Ishikawa (cell line): ENCODE measurements at regions not wholly inside any gene's neighbourhood (a gene's known extent, or its start where the extent isn't known, plus 50 kb on each side); places are given as distances from the start of the nearest gene placed in this dataset.

ENCODE experiments used
- CEBPB ChIP-seq: IDR thresholded peaks from 2 replicates; pipeline ENCODE4 v1.6.1; 2012
- CREB1 ChIP-seq: IDR thresholded peaks from 2 replicates; pipeline ENCODE4 v1.6.1; 2012; ENCODE audit warnings: low read depth
- EGR1 ChIP-seq: IDR thresholded peaks from 2 replicates; pipeline ENCODE4 v1.6.1; 2012
- EP300 ChIP-seq: IDR thresholded peaks from 2 replicates; pipeline ENCODE4 v1.6.1; 2012; ENCODE audit warnings: borderline replicate concordance
- FOXM1 ChIP-seq: IDR thresholded peaks from 2 replicates; pipeline ENCODE4 v1.6.1; 2012; ENCODE audit warnings: low read depth, borderline replicate concordance
- NFIC ChIP-seq: IDR thresholded peaks from 2 replicates; pipeline ENCODE4 v1.6.1; 2012
- RAD21 ChIP-seq: IDR thresholded peaks from 2 replicates; pipeline ENCODE4 v1.6.1; 2012; ENCODE audit warnings: low read depth
- TAF1 ChIP-seq: IDR thresholded peaks from 2 replicates; pipeline ENCODE4 v1.6.1; 2012; ENCODE audit warnings: low read depth, mild to moderate bottlenecking
- TCF12 ChIP-seq: IDR thresholded peaks from 2 replicates; pipeline ENCODE4 v1.6.1; 2012; ENCODE audit warnings: low read depth
- TEAD4 ChIP-seq: IDR thresholded peaks from 2 replicates; pipeline ENCODE4 v1.6.1; 2012
- YY1 ChIP-seq: IDR thresholded peaks from 2 replicates; pipeline ENCODE4 v1.6.1; 2012; ENCODE audit warnings: low read depth
- ZBTB7A ChIP-seq: IDR thresholded peaks from 2 replicates; pipeline ENCODE4 v1.6.1; 2012; ENCODE audit warnings: low read depth
- TF ChIP-seq, protein P1 (sequence below): IDR thresholded peaks from 2 replicates; pipeline ENCODE4 v1.6.1; 2012; ENCODE audit warnings: low read depth, mild to moderate bottlenecking
- TF ChIP-seq, protein P2 (sequence below): IDR thresholded peaks from 2 replicates; pipeline ENCODE4 v1.6.1; 2012
- TF ChIP-seq, protein P3 (sequence below): IDR thresholded peaks from 2 replicates; pipeline ENCODE4 v1.6.1; 2012

DNA sequence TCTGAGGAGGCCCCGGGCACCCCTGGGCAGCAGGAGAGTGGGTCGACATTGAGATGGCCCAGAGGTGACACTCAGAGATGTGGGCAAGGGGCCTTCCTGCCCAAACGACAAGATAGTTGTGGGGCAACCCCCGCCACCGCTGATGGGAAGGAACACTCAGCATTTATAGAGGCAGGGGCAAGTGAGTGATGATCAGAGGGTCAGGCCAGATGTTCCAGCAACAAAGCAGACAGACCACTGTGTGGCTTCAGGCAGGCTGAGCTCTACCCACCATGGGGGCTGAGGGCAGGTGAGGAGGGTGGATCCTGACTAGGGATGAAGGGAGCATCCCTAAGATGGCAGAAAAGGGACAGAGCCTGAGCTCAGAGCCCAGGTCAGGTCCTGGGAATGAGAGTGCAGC, 362.7 kb downstream of the PTPRU start:
- TF ChIP-seq FOXM1 (no peak), TCF12 (no peak), YY1 (no peak), TEAD4 (no peak), EP300 (no peak), ZBTB7A (no peak)
- TF ChIP-seq, protein P1, sequence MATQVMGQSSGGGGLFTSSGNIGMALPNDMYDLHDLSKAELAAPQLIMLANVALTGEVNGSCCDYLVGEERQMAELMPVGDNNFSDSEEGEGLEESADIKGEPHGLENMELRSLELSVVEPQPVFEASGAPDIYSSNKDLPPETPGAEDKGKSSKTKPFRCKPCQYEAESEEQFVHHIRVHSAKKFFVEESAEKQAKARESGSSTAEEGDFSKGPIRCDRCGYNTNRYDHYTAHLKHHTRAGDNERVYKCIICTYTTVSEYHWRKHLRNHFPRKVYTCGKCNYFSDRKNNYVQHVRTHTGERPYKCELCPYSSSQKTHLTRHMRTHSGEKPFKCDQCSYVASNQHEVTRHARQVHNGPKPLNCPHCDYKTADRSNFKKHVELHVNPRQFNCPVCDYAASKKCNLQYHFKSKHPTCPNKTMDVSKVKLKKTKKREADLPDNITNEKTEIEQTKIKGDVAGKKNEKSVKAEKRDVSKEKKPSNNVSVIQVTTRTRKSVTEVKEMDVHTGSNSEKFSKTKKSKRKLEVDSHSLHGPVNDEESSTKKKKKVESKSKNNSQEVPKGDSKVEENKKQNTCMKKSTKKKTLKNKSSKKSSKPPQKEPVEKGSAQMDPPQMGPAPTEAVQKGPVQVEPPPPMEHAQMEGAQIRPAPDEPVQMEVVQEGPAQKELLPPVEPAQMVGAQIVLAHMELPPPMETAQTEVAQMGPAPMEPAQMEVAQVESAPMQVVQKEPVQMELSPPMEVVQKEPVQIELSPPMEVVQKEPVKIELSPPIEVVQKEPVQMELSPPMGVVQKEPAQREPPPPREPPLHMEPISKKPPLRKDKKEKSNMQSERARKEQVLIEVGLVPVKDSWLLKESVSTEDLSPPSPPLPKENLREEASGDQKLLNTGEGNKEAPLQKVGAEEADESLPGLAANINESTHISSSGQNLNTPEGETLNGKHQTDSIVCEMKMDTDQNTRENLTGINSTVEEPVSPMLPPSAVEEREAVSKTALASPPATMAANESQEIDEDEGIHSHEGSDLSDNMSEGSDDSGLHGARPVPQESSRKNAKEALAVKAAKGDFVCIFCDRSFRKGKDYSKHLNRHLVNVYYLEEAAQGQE: no peak
- TF ChIP-seq, protein P2, sequence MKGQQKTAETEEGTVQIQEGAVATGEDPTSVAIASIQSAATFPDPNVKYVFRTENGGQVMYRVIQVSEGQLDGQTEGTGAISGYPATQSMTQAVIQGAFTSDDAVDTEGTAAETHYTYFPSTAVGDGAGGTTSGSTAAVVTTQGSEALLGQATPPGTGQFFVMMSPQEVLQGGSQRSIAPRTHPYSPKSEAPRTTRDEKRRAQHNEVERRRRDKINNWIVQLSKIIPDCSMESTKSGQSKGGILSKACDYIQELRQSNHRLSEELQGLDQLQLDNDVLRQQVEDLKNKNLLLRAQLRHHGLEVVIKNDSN: no peak
- TF ChIP-seq, protein P3, sequence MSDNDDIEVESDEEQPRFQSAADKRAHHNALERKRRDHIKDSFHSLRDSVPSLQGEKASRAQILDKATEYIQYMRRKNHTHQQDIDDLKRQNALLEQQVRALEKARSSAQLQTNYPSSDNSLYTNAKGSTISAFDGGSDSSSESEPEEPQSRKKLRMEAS: no peak

DNA sequence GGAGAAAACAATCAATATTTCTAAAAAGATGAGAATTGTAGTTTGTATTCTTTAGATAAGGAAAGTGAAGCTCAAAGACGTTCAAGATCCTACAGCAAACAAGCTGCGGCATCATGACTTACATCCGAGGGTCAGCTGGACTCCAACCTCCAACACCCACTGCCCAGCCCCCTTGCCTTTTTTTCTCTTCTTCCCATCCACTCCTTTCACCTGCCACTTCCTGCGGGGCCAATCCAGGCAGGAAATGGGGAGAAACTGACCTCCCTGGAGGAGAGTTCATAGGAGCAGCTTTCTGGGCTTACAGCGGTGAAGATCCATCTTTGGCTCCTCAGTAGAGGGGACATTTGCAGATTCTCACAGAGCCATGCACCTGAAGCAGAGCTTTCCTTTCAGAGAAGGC, 361.5 kb downstream of the PTPRU start:
- no peak for TF ChIP-seq ZBTB7A

DNA sequence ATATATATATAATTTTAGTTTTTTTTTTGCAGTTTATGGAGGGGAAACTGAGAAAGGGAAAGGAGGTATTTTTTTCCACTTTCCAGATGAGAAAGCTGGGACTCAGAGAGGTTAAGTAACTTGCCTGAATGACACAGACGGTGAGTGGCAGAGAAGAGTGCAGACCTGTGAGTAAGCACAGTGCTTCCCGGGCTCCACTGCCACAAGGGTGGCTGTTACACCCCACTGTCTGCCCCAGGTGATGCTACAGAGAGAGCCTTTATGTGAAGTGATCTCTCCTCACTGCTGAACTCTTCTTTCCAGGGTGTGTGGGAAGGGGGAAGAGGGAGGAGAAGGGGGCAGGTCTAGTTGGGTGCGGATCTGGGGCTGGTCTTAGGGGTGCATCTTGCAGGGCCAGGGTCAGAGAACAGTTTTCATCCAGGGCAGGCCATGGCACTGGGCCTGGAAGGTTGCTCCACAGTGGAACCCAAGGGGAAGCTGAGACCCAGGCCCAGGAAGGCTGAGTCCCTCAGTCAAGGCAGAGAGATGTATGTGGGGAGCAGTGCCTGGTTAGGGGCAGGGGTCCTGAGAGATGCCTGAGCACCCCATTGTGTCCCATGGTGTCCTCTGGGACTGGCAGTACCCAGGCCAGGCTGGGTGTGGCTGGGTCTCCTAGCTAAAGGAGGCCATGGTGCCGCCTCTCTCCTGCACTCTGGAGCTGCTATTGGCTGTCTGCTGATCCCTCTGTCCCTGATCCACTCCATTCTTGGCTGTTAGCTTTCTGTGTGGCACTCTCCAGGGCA, 357.5 kb downstream of the PTPRU start:
- TF ChIP-seq NFIC (no peak), FOXM1 (no peak), TEAD4 (no peak), EP300 (no peak), CREB1 (no peak), TCF12 (no peak), YY1 (no peak), TAF1 (no peak), RAD21 (no peak), CEBPB (no peak), EGR1 (no peak), ZBTB7A (no peak)
- TF ChIP-seq, protein P2: no peak
- TF ChIP-seq, protein P3: no peak
- TF ChIP-seq, protein P1: no peak

DNA sequence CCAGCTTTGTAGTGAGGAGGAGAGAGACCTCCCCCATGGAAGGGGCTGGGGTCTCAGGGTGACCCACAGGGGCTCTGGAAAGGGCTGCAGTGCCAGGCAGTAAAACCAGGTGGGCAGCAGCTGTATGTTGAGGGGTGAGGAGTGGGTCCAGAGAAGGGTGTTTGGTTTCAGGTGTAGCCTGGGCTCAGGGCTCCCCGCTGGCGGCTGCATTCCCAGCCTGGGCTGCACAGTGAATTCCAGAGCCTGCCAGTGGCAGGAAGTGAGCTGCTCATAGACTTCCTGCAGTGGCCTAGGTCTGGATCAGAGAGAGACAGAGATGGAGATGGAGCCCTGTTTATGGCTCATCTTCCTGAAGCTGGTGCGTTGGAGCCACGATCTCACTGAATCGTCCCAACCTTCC, 356.4 kb downstream of the PTPRU start:
- no peak for TF ChIP-seq FOXM1
- TF ChIP-seq, protein P1: no peak
- TF ChIP-seq, protein P2: no peak
- TF ChIP-seq CREB1: no peak
- TF ChIP-seq, protein P3: no peak
- no peak for TF ChIP-seq TAF1
- no peak for TF ChIP-seq YY1
- TF ChIP-seq RAD21: no peak
- TF ChIP-seq CEBPB: no peak
- no peak for TF ChIP-seq ZBTB7A
- no peak for TF ChIP-seq NFIC
- no peak for TF ChIP-seq EP300
- TF ChIP-seq TEAD4: no peak
- no peak for TF ChIP-seq TCF12
